CD8-positive, alpha-beta memory T cell (primary cell): ENCODE measurements at regions not wholly inside any gene's neighbourhood (a gene's known extent, or its start where the extent isn't known, plus 50 kb on each side); places are given as distances from the start of the nearest gene placed in this dataset.

Experiments used
- CTCF ChIA-PET: fragments of 350-600 bp; sonication (Branson Sonifier 250); formaldehyde crosslinking; loops from one replicate; lab custom pipeline; 2021; ENCODE audit warnings: antibody characterized with exemption; lab: Charles Lee
- POLR2A ChIA-PET: fragments of 350-600 bp; sonication (Branson Sonifier 250); formaldehyde crosslinking; loops from one replicate; lab custom pipeline; 2021; ENCODE audit warnings: antibody characterized with exemption; lab: Charles Lee
- DNase-seq, 5 donors: peaks; one replicate each; pipeline versions ENCODE4 v3.0.0 to v3.0.0-alpha.2; 2020 to 2022; ENCODE audit warnings: mixed read lengths in 1 of 5
- H3K27ac ChIP-seq: one replicate; pipeline ENCODE4 v1.7.0; 2013; ENCODE audit warnings: low read depth, mild to moderate bottlenecking, low read length, moderate library complexity
- H3K27me3 ChIP-seq: 2 replicates; pipeline ENCODE4 v1.7.0; 2013; ENCODE audit warnings: low read length, mild to moderate bottlenecking; ENCODE audit not compliant: insufficient read depth, poor library complexity, severe bottlenecking
- H3K36me3 ChIP-seq: 2 replicates; pipeline ENCODE4 v1.7.0; 2013; ENCODE audit warnings: mild to moderate bottlenecking, low read length, moderate library complexity; ENCODE audit not compliant: insufficient read depth
- H3K4me1 ChIP-seq: 2 replicates; pipeline ENCODE4 v1.7.0; 2013; ENCODE audit warnings: mild to moderate bottlenecking, low read length, moderate library complexity; ENCODE audit not compliant: insufficient read depth
- H3K4me3 ChIP-seq: 2 replicates; pipeline ENCODE4 v1.7.0; 2013; ENCODE audit warnings: mild to moderate bottlenecking, low read length
- H3K9me3 ChIP-seq: 2 replicates; pipeline ENCODE4 v1.7.0; 2013; ENCODE audit warnings: mild to moderate bottlenecking, low read length
- H3K27ac Mint-ChIP-seq, 8 donors: one replicate each; pipeline ENCODE4 v1.8.0; 2020 to 2021; ENCODE audit warnings: mixed read lengths in 8 of 8, mild to moderate bottlenecking in 6 of 8, inconsistent platforms in 3 of 8, moderate library complexity in 3 of 8
- H3K27me3 Mint-ChIP-seq, 2 donors: one replicate each; pipeline ENCODE4 v1.8.0; 2020 to 2021; ENCODE audit warnings: mixed read lengths in 2 of 2, mild to moderate bottlenecking in 1 of 2, moderate library complexity in 1 of 2
- H3K36me3 Mint-ChIP-seq, 3 donors: one replicate each; pipeline ENCODE4 v1.8.0; 2020 to 2021; ENCODE audit warnings: mixed read lengths in 3 of 3, inconsistent platforms in 1 of 3, mild to moderate bottlenecking in 1 of 3
- H3K4me1 Mint-ChIP-seq, 3 donors: one replicate each; pipeline ENCODE4 v1.8.0; 2020 to 2021; ENCODE audit warnings: mixed read lengths in 3 of 3, inconsistent platforms in 1 of 3, mild to moderate bottlenecking in 1 of 3
- H3K4me3 Mint-ChIP-seq, 7 donors: one replicate each; pipeline ENCODE4 v1.8.0; 2020 to 2021; ENCODE audit warnings: mixed read lengths in 7 of 7, mild to moderate bottlenecking in 6 of 7, moderate library complexity in 4 of 7, inconsistent platforms in 2 of 7
- H3K9me3 Mint-ChIP-seq, 5 donors: one replicate each; pipeline ENCODE4 v1.8.0; 2020 to 2022; ENCODE audit warnings: mixed read lengths in 5 of 5, mild to moderate bottlenecking in 3 of 5, moderate library complexity in 2 of 5, inconsistent platforms in 1 of 5

- Mint-ChIP-seq H3K4me1 (no peaks in the 10 kb centered on the region), H3K4me3 (no peak overlapping the region), H3K27ac (no peak overlapping the region), H3K27me3 (peaks cover 4 to 23% of the 10 kb centered on the region in 2 donors), H3K36me3 (no peaks in the 10 kb centered on the region), H3K9me3 (no peaks in the 10 kb centered on the region)
- H3K4me3 ChIP-seq: no peak overlapping the region
- no peaks in the 10 kb centered on the region for H3K27me3 ChIP-seq
- H3K27ac ChIP-seq: no peak overlapping the region
- no peak for DNase-seq
- POLR2A ChIA-PET: no interaction called here
- no peaks in the 10 kb centered on the region for H3K9me3 ChIP-seq
- CTCF ChIA-PET: no interaction called here
- H3K36me3 ChIP-seq: no peaks in the 10 kb centered on the region
- H3K4me1 ChIP-seq: no peaks in the 10 kb centered on the region
Measured at GRCh38 chr1:115912116-115912515, 64.2 kb upstream of the SLC22A15 start.

DNA sequence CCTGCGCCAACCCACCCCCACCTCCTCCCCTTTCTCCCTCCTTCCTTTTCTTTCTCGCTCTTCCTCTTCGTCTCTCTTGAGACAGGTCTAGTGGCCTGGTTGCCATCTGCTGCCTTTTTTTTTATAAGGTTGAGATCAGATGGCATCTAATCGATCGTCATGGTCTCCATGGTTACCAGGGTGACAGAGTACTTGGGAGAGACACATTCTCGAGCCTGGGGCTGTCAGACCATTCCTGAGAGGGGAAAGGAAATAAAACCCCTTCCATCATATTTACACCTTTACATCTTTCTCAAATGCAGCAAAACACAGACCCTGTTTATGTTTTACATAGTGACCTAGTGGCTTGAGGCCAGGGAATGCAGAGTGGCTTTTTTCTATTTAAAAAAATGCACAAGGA, 53.5 kb upstream of the SLC22A15 start:
- Histone ChIP-seq H3K27me3 (no peaks in the 10 kb centered on the region), H3K36me3 (no peaks in the 10 kb centered on the region), H3K4me3 (no peak overlapping the region), H3K4me1 (no peaks in the 10 kb centered on the region), H3K9me3 (no peaks in the 10 kb centered on the region), H3K27ac (no peak overlapping the region)
- POLR2A ChIA-PET: no interaction called here
- H3K4me1 Mint-ChIP-seq: peaks cover 0 to 2% (median 0%) of the 10 kb centered on the region in 3 donors
- no peaks in the 10 kb centered on the region for H3K36me3 Mint-ChIP-seq
- CTCF ChIA-PET: no interaction called here
- no peaks in the 10 kb centered on the region for H3K9me3 Mint-ChIP-seq
- peaks cover 2 to 9% of the 10 kb centered on the region in 2 donors for H3K27me3 Mint-ChIP-seq
- no peak for DNase-seq
- no peak overlapping the region for H3K4me3 Mint-ChIP-seq
- H3K27ac Mint-ChIP-seq: no peak overlapping the region

- Histone ChIP-seq H3K27ac (no peak overlapping the region), H3K4me3 (no peak overlapping the region), H3K27me3 (no peaks in the 10 kb centered on the region), H3K4me1 (no peaks in the 10 kb centered on the region), H3K9me3 (no peaks in the 10 kb centered on the region), H3K36me3 (no peaks in the 10 kb centered on the region)
- no peak overlapping the region for H3K27ac Mint-ChIP-seq
- peaks cover 2 to 5% of the 10 kb centered on the region in 2 donors for H3K27me3 Mint-ChIP-seq
- H3K36me3 Mint-ChIP-seq: no peaks in the 10 kb centered on the region
- peaks cover 0 to 2% (median 0%) of the 10 kb centered on the region in 3 donors for H3K4me1 Mint-ChIP-seq
- POLR2A ChIA-PET: no interaction called here
- no peak overlapping the region for H3K4me3 Mint-ChIP-seq
- CTCF ChIA-PET: no interaction called here
- no peak for DNase-seq
- no peaks in the 10 kb centered on the region for H3K9me3 Mint-ChIP-seq
Measured at GRCh38 chr1:115924770-115925169, 51.5 kb upstream of the SLC22A15 start.

- Mint-ChIP-seq H3K27me3 (peaks cover 2 to 5% of the 10 kb centered on the region in 2 donors), H3K9me3 (no peaks in the 10 kb centered on the region), H3K4me3 (no peak overlapping the region), H3K36me3 (no peaks in the 10 kb centered on the region), H3K27ac (no peak overlapping the region), H3K4me1 (peaks cover 0 to 2% (median 0%) of the 10 kb centered on the region in 3 donors)
- Histone ChIP-seq H3K4me3 (no peak overlapping the region), H3K27ac (no peak overlapping the region), H3K4me1 (no peaks in the 10 kb centered on the region), H3K36me3 (no peaks in the 10 kb centered on the region), H3K9me3 (no peaks in the 10 kb centered on the region), H3K27me3 (no peaks in the 10 kb centered on the region)
- no peak for DNase-seq
- ChIA-PET POLR2A (no interaction called here), CTCF (no interaction called here)
Measured at GRCh38 chr1:115925467-115925866, 50.8 kb upstream of the SLC22A15 start.
